NOMO-1 (cell line): ENCODE measurements at regions not wholly inside any gene's neighbourhood (a gene's known extent, or its start where the extent isn't known, plus 50 kb on each side); places are given as distances from the start of the nearest gene placed in this dataset.

Source experiments
- DNase-seq, 2 experiments: peaks; one replicate each; lab custom pipeline; 2025; ENCODE audit not compliant: unreplicated experiment in 2 of 2; lab: John Stamatoyannopoulos, UW

- no peak for DNase-seq
These were observed 201.1 kb upstream of the ATP2B1 start for GRCh38 chr12:89909753-89910152.

- no peak for DNase-seq
These were observed 199.0 kb upstream of the ATP2B1 start for GRCh38 chr12:89907659-89908058.

GRCh38 chr12:89906824-89907223, 198.2 kb upstream of the ATP2B1 start:
- DNase-seq: no peak

GRCh38 chr12:89906178-89906577, 197.5 kb upstream of the ATP2B1 start:
- DNase-seq: no peak

GRCh38 chr12:89901906-89902642, 193.4 kb upstream of the ATP2B1 start:
- DNase-seq: peak in 1 of 2 experiments; percentile 64

- no peak for DNase-seq
These were observed 192.7 kb upstream of the ATP2B1 start for GRCh38 chr12:89901319-89901718.

GRCh38 chr12:89899651-89900050, 191.0 kb upstream of the ATP2B1 start:
- DNase-seq: no peak

GRCh38 chr12:89895591-89895990, 187.0 kb upstream of the ATP2B1 start:
- DNase-seq: no peak

GRCh38 chr12:89895101-89895500, 186.5 kb upstream of the ATP2B1 start:
- no peak for DNase-seq

GRCh38 chr12:89893972-89894706, 185.5 kb upstream of the ATP2B1 start:
- no peak for DNase-seq

GRCh38 chr12:89892436-89892835, 183.8 kb upstream of the ATP2B1 start:
- no peak for DNase-seq

- no peak for DNase-seq
These were observed 183.3 kb upstream of the ATP2B1 start for GRCh38 chr12:89891933-89892332.

- no peak for DNase-seq
These were observed 181.5 kb upstream of the ATP2B1 start for GRCh38 chr12:89890161-89890560.

- no peak for DNase-seq
These were observed 180.4 kb upstream of the ATP2B1 start for GRCh38 chr12:89889062-89889461.

GRCh38 chr12:89884952-89885351, 176.3 kb upstream of the ATP2B1 start:
- no peak for DNase-seq

GRCh38 chr12:89884416-89884898, 175.8 kb upstream of the ATP2B1 start:
- DNase-seq: no peak

GRCh38 chr12:89883630-89884389, 175.2 kb upstream of the ATP2B1 start:
- no peak for DNase-seq

GRCh38 chr12:89882792-89883191, 174.2 kb upstream of the ATP2B1 start:
- DNase-seq: no peak

- DNase-seq: peak in 1 of 2 experiments; percentile 56
These were observed 173.4 kb upstream of the ATP2B1 start for GRCh38 chr12:89882050-89882449.

- peak; percentile 83 to 89 for DNase-seq
These were observed 172.2 kb upstream of the ATP2B1 start for GRCh38 chr12:89880690-89881350.

GRCh38 chr12:89879766-89880165, 171.1 kb upstream of the ATP2B1 start:
- no peak for DNase-seq
